ENCODE measurements at regions not wholly inside any gene's neighbourhood (a gene's known extent, or its start where the extent isn't known, plus 50 kb on each side); places are given as distances from the start of the nearest gene placed in this dataset.
"Not testable (repeated sequence)": the region's sequence is repeated elsewhere in the genome, so short reads cannot be mapped to it uniquely, and the experiment has no call there.

DNA sequence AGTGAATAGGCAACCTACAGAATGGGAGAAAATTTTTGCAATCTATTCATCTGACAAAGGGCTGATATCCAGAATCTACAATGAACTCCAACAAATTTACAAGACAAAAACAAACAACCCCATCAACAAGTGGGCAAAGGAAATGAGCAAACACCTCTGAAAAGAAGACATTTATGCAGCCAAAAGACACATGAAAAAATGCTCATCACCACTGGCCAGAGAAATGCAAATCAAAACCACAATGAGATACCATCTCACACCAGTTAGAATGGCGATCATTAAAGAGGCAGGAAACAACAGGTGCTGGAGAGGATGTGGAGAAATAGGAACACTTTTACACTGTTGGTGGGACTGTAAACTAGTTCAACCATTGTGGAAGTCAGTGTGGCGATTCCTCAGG, 114.0 kb upstream of the ROPN1B start:
- DNase-seq; H3K36me3 ChIP-seq; H3K4me1 ChIP-seq; H3K27ac ChIP-seq; intact Hi-C loops (cut with DNase I); H3K27me3 ChIP-seq; H3K9me3 ChIP-seq; H3K4me3 ChIP-seq: not testable (repeated sequence)
- 33 to 87% methylated on average over 1 of the region's 2 CpGs for whole genome bisulfite sequencing, 2 donors

DNA sequence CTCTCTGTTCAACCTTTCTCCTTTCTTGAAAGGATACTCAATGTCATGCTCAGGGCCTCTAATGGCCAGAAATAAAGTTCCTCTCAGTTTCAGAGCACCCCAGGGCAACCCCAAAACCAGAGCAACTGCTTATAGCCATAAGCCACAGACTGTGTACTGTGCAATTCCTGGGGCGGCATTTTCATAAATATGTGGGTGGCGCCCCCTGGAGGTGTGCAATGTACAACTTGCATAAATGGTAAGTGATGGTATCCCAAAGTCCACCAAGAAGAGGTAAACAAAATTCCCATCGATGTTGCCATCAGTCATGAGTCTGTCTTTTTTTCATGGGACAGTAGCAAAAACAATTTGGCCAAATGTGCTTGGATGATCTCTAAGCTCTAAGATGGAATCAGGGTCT, 108.4 kb upstream of the ROPN1B start:
- H3K9me3 ChIP-seq; H3K4me1 ChIP-seq; DNase-seq; H3K4me3 ChIP-seq; H3K27me3 ChIP-seq; H3K27ac ChIP-seq; intact Hi-C loops (cut with DNase I); H3K36me3 ChIP-seq: not testable (repeated sequence)
- WGBS, 2 donors = 91 to 94% methylated on average over 3 of the region's 3 CpGs

DNA sequence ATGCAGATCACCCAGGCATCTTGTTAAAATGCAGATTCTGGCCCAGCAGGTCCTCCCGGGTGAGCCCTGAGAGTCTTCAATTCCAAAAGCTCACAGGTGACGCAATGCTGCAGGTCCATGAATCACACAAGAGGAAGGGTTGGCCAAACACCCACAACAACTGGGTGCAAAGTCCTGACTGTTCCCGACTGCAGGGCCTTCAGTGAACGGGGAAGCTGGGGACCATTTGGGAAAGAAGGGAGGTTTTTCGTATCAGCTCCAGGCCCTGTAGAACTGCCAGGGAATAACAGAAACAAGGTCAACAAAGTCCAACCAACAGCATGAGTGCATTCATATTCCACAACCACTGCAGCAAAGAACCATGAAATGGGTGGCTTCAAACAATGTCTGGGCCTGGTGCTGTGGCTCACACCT, 106.1 kb upstream of the ROPN1B start:
- H3K9me3 ChIP-seq; H3K4me3 ChIP-seq; H3K4me1 ChIP-seq; H3K36me3 ChIP-seq; DNase-seq; H3K27me3 ChIP-seq; H3K27ac ChIP-seq; intact Hi-C loops (cut with DNase I): not testable (repeated sequence)
- WGBS, 2 donors = 46 to 65% methylated on average over 5 of the region's 5 CpGs

DNA sequence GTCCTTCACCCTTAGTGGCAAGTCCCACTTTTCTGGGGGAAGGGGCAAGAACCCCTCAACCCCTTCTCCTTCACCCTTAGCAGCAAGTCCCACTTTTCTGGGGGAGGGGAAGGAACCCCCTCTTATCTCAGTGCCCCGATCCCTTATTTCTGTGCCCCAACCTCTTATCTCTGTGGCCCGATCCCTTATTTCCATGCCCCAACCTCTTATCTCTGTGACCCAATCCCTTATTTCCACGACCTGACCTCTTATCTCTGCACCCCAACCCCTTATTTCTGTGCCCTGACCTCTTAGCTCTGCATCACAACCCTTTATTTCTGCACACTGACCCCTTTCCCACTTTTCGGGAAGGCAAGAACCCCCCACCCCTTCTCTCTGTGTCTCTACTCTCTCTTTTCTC, 104.4 kb upstream of the ROPN1B start:
- H3K4me3 ChIP-seq; DNase-seq; H3K9me3 ChIP-seq; H3K36me3 ChIP-seq; H3K27me3 ChIP-seq; H3K4me1 ChIP-seq; intact Hi-C loops (cut with DNase I); H3K27ac ChIP-seq: not testable (repeated sequence)
- WGBS, 2 donors = 89 to 90% methylated on average over 4 of the region's 4 CpGs

DNA sequence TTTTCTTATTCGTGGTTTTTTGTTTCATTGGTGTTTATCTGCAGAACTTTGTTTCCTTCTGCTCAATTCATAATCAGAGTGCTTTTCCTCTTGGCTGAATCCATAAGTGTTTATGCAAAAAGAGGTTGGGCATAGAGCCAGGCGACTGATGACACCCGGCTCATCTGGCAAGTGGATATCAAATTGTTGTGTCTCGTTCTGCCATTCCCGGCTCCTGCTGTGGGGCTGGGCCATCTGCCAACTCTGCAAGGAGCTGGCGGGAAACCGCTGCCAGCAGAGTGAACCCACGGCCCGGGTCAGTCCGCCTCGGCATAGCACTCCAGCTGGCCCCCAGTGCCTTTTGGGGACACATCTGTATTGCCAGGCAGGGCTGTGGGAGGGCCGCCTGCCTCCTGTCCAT, 83.0 kb upstream of the ROPN1B start:
- Histone ChIP-seq H3K27ac (peak overlapping the region in 3 of 4 donors; percentile 7 to 56 (median 41)), H3K4me1 (peaks cover 0 to 11% (median 9%) of the 10 kb centered on the region in 4 donors)
- H3K36me3 ChIP-seq; H3K27me3 ChIP-seq; H3K9me3 ChIP-seq; intact Hi-C loops (cut with DNase I); H3K4me3 ChIP-seq: not testable (repeated sequence)
- WGBS, 2 donors = 66 to 80% methylated on average over 12 of the region's 12 CpGs
- peak; percentile 80 for DNase-seq

DNA sequence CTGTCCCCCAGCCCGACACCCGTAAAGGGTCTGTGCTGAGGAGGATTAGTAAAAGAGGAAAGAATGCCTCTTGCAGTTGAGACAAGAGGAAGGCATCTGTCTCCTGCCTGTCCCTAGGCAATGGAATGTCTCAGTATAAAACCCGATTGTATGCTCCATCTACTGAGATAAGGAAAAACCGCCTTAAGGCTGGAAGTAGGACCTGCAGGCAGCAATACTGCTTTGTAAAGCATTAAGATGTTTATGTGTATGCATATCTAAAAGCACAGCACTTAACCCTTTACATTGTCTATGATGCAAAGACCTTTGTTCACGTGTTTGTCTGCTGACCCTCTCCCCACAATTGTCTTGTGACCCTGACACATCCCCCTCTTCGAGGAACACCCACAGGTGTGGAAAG, 69.8 kb upstream of the ROPN1B start:
- H3K4me3 ChIP-seq; H3K9me3 ChIP-seq; DNase-seq; H3K4me1 ChIP-seq; H3K27ac ChIP-seq; H3K27me3 ChIP-seq; intact Hi-C loops (cut with DNase I): not testable (repeated sequence)
- 85 to 93% methylated on average over 6 of the region's 6 CpGs for WGBS, 2 donors
- H3K36me3 ChIP-seq = peaks cover 0 to 11% (median 0%) of the 10 kb centered on the region in 4 donors

DNA sequence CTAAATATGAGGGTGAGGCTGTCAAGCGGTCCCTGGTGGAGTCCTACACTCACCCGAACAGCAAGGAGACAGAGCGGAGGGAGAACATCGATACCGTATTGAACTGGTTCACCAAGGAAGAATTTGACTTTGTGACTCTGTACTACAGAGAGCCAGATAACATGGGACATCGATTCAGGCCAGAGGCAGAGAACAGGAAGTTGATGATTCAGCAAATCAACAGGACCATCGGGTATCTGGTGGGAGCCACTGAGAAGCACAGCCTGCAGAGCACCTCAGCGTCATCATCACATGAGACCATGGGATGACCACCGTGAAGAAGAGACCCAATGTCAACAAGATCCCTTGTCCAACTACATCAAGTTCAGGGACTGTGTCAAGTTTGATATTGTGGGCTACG, 67.5 kb upstream of the ROPN1B start:
- WGBS, 2 donors = 86 to 96% methylated on average over 10 of the region's 10 CpGs
- intact Hi-C loops (cut with DNase I) = not testable (repeated sequence)

DNA sequence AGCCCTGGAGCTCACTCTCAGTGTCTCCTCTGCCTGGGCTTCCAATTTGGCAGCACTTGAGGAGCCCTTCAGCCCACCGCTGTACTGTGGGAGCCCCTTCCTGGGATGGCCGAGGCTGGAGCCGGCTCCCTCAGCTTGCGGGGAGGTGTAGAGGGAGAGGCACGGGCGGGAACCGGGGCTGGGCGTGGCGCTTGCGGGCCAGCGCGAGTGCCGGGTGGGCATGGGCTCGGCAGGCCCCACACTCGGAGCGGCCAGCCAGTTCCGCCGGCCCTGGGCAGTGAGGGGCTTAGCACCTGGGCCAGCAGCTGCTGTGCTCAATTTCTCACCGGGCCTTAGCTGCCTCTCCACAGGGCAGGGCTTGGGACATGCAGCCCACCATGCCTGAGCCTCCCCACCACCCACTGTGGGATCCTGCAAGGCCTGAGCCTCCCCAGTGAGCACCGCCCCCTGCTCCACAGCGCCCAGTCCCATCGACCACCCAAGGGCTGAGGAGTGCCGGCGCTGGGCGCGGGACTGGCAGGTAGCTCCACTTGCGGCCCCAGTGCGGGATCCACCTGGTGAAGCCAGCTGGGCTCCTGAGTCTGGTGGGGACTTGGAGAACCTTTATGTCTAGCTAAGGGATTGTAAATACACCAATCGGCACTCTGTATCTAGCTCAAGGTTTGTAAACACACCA, 65.1 kb upstream of the ROPN1B start:
- H3K4me1 ChIP-seq; H3K27ac ChIP-seq; H3K9me3 ChIP-seq; DNase-seq; H3K27me3 ChIP-seq; intact Hi-C loops (cut with DNase I); H3K4me3 ChIP-seq: not testable (repeated sequence)
- peaks cover 0 to 17% (median 0%) of the 10 kb centered on the region in 4 donors for H3K36me3 ChIP-seq
- 95 to 98% methylated on average over 29 of the region's 29 CpGs for WGBS, 2 donors

More for the DNA sequence above, 67.5 kb upstream of the ROPN1B start:
- H3K4me1 ChIP-seq, H3K27ac ChIP-seq, H3K4me3 ChIP-seq, H3K27me3 ChIP-seq, DNase-seq, H3K9me3 ChIP-seq: not testable (repeated sequence)
- peaks cover 0 to 17% (median 0%) of the 10 kb centered on the region in 4 donors for H3K36me3 ChIP-seq

DNA sequence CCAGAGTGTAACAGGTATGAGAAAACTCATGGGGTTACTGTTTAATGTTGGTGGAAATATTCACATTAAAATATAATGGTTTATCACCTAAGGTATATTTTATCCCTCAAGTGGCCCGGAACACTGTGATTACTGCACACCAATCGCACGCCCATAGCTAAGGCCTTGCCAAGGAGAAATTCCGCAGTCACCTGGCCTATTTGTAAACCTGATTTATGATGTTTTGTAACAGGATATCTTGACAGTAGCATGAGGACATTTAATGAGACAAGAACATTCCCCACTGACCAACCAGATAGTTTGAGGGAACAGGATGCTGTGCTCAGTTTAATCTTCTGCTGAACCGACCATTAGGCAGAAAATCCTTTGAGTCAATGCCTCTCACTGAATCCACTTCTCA, 61.7 kb upstream of the ROPN1B start:
- H3K27me3 ChIP-seq; intact Hi-C loops (cut with DNase I); DNase-seq; H3K4me1 ChIP-seq; H3K4me3 ChIP-seq; H3K27ac ChIP-seq; H3K9me3 ChIP-seq: not testable (repeated sequence)
- H3K36me3 ChIP-seq = peaks cover 0 to 17% (median 0%) of the 10 kb centered on the region in 4 donors
- WGBS, 2 donors = 92 to 93% methylated on average over 5 of the region's 5 CpGs

DNA sequence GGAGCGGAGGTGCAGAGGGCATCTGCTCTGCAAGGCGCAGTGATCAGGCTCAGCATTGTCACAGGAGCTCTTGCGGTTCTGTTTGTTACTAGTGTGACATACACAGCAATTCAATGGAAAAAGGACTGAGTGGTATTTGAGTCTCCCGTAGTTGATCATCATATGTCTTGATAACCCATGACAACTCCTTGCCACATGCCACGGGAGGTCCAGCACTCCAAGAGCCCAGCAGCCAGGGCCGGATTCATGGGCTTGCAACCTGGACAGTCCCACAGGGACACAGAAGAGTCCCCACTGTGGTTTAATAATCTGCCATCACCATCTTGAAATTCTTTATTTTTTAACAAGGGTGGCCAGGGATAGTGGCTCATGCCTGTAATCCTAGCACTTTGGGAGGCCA, 58.1 kb upstream of the ROPN1B start:
- H3K27me3 ChIP-seq; DNase-seq; H3K4me1 ChIP-seq; H3K4me3 ChIP-seq; intact Hi-C loops (cut with DNase I); H3K9me3 ChIP-seq; H3K36me3 ChIP-seq; H3K27ac ChIP-seq: not testable (repeated sequence)
- 94 to 96% methylated on average over 6 of the region's 6 CpGs for WGBS, 2 donors

DNA sequence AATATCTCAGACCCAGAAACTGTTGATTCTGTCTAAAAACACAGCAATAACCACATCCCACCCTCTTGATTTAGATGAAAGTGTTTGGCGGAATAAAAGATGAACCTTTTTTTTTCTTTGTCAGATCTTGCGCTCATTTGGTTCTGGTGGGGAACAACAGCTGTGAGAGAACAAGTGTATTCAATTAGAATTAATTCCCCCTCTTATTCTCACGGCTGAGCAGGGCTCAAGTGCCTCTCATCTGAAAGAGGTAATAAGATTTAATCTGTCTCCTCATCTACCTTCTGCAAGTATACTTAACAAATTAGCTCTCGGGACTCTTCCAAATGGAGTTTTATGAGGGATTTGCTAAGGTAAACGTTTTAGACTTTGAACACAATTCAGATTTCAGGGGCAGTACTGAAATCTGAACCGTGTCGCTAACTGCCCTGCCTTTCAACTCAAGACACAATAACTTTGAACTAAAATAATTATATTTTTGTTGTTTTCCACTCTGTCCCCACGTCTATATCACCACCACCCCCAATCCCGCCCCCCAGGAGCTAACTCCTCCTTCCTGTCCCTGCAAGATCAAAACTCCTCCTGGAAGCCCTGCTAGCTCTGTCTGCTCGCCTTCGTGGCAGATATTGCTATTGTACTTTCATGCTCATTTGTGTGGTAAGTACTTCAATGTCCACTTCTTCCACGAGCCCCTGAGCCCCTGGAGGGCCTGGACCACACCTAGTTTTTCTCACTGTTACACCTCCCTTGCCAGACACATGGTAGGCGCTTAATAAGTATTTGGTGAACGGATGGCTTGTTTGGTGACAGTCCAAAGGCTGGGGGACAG, 54.2 kb upstream of the ROPN1B start:
- intact Hi-C loops (cut with DNase I); DNase-seq; H3K27me3 ChIP-seq; H3K36me3 ChIP-seq; H3K9me3 ChIP-seq: not testable (repeated sequence)
- H3K27ac ChIP-seq = peak overlapping the region; percentile 89 to 95 (median 91)
- peaks cover 0 to 18% (median 10%) of the 10 kb centered on the region in 4 donors for H3K4me1 ChIP-seq
- 8 to 22% methylated on average over 14 of the region's 14 CpGs for WGBS, 2 donors
- H3K4me3 ChIP-seq = peak overlapping the region; percentile 53 to 95 (median 79)

DNA sequence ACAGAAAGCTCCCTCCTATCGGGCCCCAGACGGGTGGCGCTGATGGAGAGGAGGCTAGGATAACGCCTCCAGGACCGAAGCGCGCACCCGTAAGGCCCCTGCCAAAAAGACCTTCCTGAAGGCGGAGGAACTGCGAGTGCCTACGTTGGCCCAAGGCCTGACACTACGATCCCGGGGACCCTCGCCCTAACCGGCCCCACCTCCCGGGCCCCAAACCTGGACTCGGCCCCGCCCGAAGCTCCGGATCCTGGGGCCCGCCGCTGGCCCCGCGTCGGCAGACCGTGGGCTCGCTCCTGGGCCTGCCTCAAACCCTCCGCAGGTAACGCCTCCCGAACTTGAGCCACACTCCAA, 53.6 kb upstream of the ROPN1B start:
- DNase-seq; H3K36me3 ChIP-seq; intact Hi-C loops (cut with DNase I); H3K27me3 ChIP-seq; H3K9me3 ChIP-seq: not testable (repeated sequence)
- peak overlapping the region; percentile 89 to 95 (median 91) for H3K27ac ChIP-seq
- 0 to 1% methylated on average over 30 of the region's 30 CpGs for WGBS, 2 donors
- H3K4me3 ChIP-seq = peak overlapping the region; percentile 53 to 95 (median 79)
- H3K4me1 ChIP-seq = peaks cover 0 to 18% (median 10%) of the 10 kb centered on the region in 4 donors
